HCT116 (cell line): ENCODE measurements at regions not wholly inside any gene's neighbourhood (a gene's known extent, or its start where the extent isn't known, plus 50 kb on each side); places are given as distances from the start of the nearest gene placed in this dataset.

ENCODE experiments used
- ATAC-seq: fragments of 200-7000 bp; cut with Tn5 transposase; 2 replicates; pipeline ENCODE4 v1.9.1; 2020; ENCODE audit warnings: mild to moderate bottlenecking, moderate library complexity
- BruUV-seq: library from RNA; stranded (reverse); fragments of 400-500 nt; replicated peaks from 2 replicates; lab custom pipeline; 2021; lab: Mats Ljungman, UMichigan
- CTCF ChIA-PET: fragments of 300-600 bp; sonication (Branson Sonifier 250); formaldehyde crosslinking; loops from one replicate; lab custom pipeline; 2021; ENCODE audit warnings: antibody characterized with exemption; lab: Charles Lee
- POLR2A ChIA-PET: fragments of 300-600, 350-600 bp; sonication (Branson Sonifier 250); formaldehyde crosslinking; loops from one replicate; lab custom pipeline; 2021; ENCODE audit warnings: antibody characterized with exemption; lab: Charles Lee
- RAD21 ChIA-PET, 2 experiments: fragments of 300-600 bp; sonication (Branson Sonifier 250); formaldehyde crosslinking; loops; one replicate each; lab custom pipeline; 2023; ENCODE audit warnings: low total read pairs in 2 of 2; ENCODE audit not compliant: uncharacterized antibody in 2 of 2, unreplicated experiment in 2 of 2, low non-redundant PET in 1 of 2; lab: Charles Lee
- DNase-seq: peaks from one replicate; pipeline ENCODE4 v3.0.0-alpha.2; 2010; ENCODE audit warnings: low read depth, low spot score
- H2AFZ ChIP-seq: fragments of 200-600 bp; shearing (Covaris generic), sonication (generic); 2 replicates; pipeline ENCODE4 v1.6.1; 2017; ENCODE audit warnings: low read depth, mixed run types, mixed read lengths, antibody characterized with exemption, low read length; ENCODE audit not compliant: poor library complexity, severe bottlenecking
- H3K27ac ChIP-seq: 2 replicates; pipeline ENCODE4 v1.5.1; 2012; ENCODE audit warnings: low read depth, low read length
- H3K27me3 ChIP-seq: fragments of 200-600 bp; sonication (generic); 2 replicates; pipeline ENCODE4 v1.6.1; 2016; ENCODE audit warnings: mixed run types, low read length, mixed read lengths; ENCODE audit not compliant: insufficient read depth
- H3K36me3 ChIP-seq, 2 experiments: fragments of 200-500 bp in 1 of 2; fragments of 200-600 bp in 1 of 2; sonication (Bioruptor generic) in 1 of 2; sonication (generic) in 1 of 2; 2 replicates each; pipeline versions ENCODE4 v1.5.1 to v1.6.1; 2014 to 2016; ENCODE audit warnings: low read length in 2 of 2, inconsistent platforms in 1 of 2, mixed read lengths in 1 of 2, mixed run types in 1 of 2; ENCODE audit not compliant: insufficient read depth in 2 of 2, control insufficient read depth in 1 of 2
- H3K4me1 ChIP-seq, 2 experiments: fragments of 200-600 bp in 1 of 2; sonication (generic) in 1 of 2; 2 replicates each; pipeline versions ENCODE4 v1.5.1 to v1.6.1; 2012 to 2017; ENCODE audit warnings: low read length in 2 of 2, inconsistent platforms in 1 of 2, mild to moderate bottlenecking in 1 of 2, mixed read lengths in 1 of 2, mixed run types in 1 of 2, moderate library complexity in 1 of 2; ENCODE audit not compliant: insufficient read depth in 2 of 2, control insufficient read depth in 1 of 2
- H3K4me2 ChIP-seq: fragments of 200-600 bp; sonication (generic); 2 replicates; pipeline ENCODE4 v1.6.1; 2017; ENCODE audit warnings: mixed run types, low read length, mixed read lengths
- H3K4me3 ChIP-seq, 2 experiments: fragments of 200-600 bp in 1 of 2; sonication (generic) in 1 of 2; replicated peaks in 1 of 2; 2 replicates each; pipeline ENCODE4 v1.5.1; 2011 to 2016; ENCODE audit warnings: low read length in 2 of 2, control low read depth in 1 of 2, low read depth in 1 of 2, mild to moderate bottlenecking in 1 of 2, mixed read lengths in 1 of 2, mixed run types in 1 of 2
- H3K79me2 ChIP-seq: fragments of 200-600 bp; sonication (generic); 2 replicates; pipeline ENCODE4 v1.6.1; 2017; ENCODE audit warnings: mild to moderate bottlenecking, mixed run types, low read length, moderate library complexity, mixed read lengths; ENCODE audit not compliant: insufficient read depth
- H3K9ac ChIP-seq: fragments of 200-600 bp; sonication (generic); 2 replicates; pipeline ENCODE4 v1.6.1; 2016; ENCODE audit warnings: low read length, mixed read lengths
- H3K9me2 ChIP-seq: fragments of 200-600 bp; sonication (generic), shearing (Covaris generic); 2 replicates; pipeline ENCODE4 v1.6.1; 2017; ENCODE audit warnings: mixed run types, mild to moderate bottlenecking, moderate library complexity; ENCODE audit not compliant: insufficient read depth
- H3K9me3 ChIP-seq, 2 experiments: fragments of 200-500 bp in 1 of 2; fragments of 200-600 bp in 1 of 2; sonication (Bioruptor generic) in 1 of 2; sonication (generic) in 1 of 2; 2 replicates each; pipeline ENCODE4 v1.6.1; 2014 to 2017; ENCODE audit warnings: low read length in 2 of 2, mixed read lengths in 2 of 2, inconsistent platforms in 1 of 2, low read depth in 1 of 2, mild to moderate bottlenecking in 1 of 2, mixed run types in 1 of 2, moderate library complexity in 1 of 2; ENCODE audit not compliant: control insufficient read depth in 1 of 2, insufficient read depth in 1 of 2
- H4K20me1 ChIP-seq: fragments of 200-600 bp; sonication (generic), shearing (Covaris generic); 2 replicates; pipeline ENCODE4 v1.6.1; 2017; ENCODE audit warnings: mixed run types, mild to moderate bottlenecking, moderate library complexity; ENCODE audit not compliant: insufficient read depth
- CTCF ChIP-seq, 3 experiments: fragments of 200-600 bp in 1 of 3; sonication (generic) in 1 of 3; IDR thresholded peaks in 2 of 3; conservative IDR thresholded peaks in 1 of 3; 2 replicates each; pipeline ENCODE4 v1.5.1; 2012 to 2017; ENCODE audit warnings: low read depth in 2 of 3, low read length in 2 of 3, antibody characterized with exemption in 1 of 3, borderline replicate concordance in 1 of 3, control low read depth in 1 of 3, mild to moderate bottlenecking in 1 of 3, mixed read lengths in 1 of 3, mixed run types in 1 of 3, moderate library complexity in 1 of 3; ENCODE audit not compliant: insufficient read depth in 1 of 3
- ELF1 ChIP-seq: IDR thresholded peaks from 2 replicates; pipeline ENCODE4 v1.6.1; 2012; ENCODE audit warnings: low read depth, borderline replicate concordance
- FOSL1 ChIP-seq: IDR thresholded peaks from 2 replicates; pipeline ENCODE4 v1.6.1; 2012; ENCODE audit warnings: low read depth
- MAX ChIP-seq: IDR thresholded peaks from 2 replicates; pipeline ENCODE4 v1.6.1; 2012
- POLR2AphosphoS5 ChIP-seq: IDR thresholded peaks from 2 replicates; pipeline ENCODE4 v1.6.1; 2011; ENCODE audit warnings: mild to moderate bottlenecking, low read depth, low read length, moderate library complexity
- REST ChIP-seq: IDR thresholded peaks from 2 replicates; pipeline ENCODE4 v1.6.1; 2012; ENCODE audit warnings: low read depth
- YY1 ChIP-seq: IDR thresholded peaks from 2 replicates; pipeline ENCODE4 v1.6.1; 2011; ENCODE audit warnings: low read length, low read depth, moderate library complexity, mild to moderate bottlenecking; ENCODE audit not compliant: insufficient replicate concordance; ENCODE audit errors: extremely low read depth
- ZFX ChIP-seq: fragments of 450-650 bp; IDR thresholded peaks from 2 replicates; pipeline ENCODE4 v1.6.1; 2017
- intact Hi-C: fragments of 100-400 bp; cut with micrococcal nuclease; formaldehyde crosslinking; loops from 2 replicates; pipeline ENCODE4 v1.10.0; 2022

- no peaks in the 10 kb centered on the region for H3K27me3 ChIP-seq
- no peaks in the 10 kb centered on the region for H3K79me2 ChIP-seq
- no peak for DNase-seq
- CTCF ChIA-PET, result no interaction called here
- H3K27ac ChIP-seq, result no peak overlapping the region
- no peak overlapping the region for H3K4me2 ChIP-seq
- no peaks in the 10 kb centered on the region for H3K36me3 ChIP-seq
- no peak for ATAC-seq
- RAD21 ChIA-PET, result no interaction called here
- no peak for TF ChIP-seq ELF1
- TF ChIP-seq POLR2AphosphoS5, result no peak
- TF ChIP-seq REST, result no peak
- no peak for TF ChIP-seq FOSL1
- no peak for TF ChIP-seq CTCF (IDR thresholded peaks at IDR 0.05 in 2 of 3, conservative IDR thresholded peaks at IDR 0.05 in 1 of 3; ENCODE audit: borderline replicate concordance in 1 of 3, insufficient read depth in 1 of 3, low read depth in 2 of 3, low read length in 2 of 3)
- TF ChIP-seq YY1, result no peak
- TF ChIP-seq ZFX, result no peak
- TF ChIP-seq MAX, result no peak
- no peaks in the 10 kb centered on the region for H3K4me1 ChIP-seq
- no peak overlapping the region for H3K4me3 ChIP-seq
- H3K9me3 ChIP-seq, result no peaks in the 10 kb centered on the region
- H3K9ac ChIP-seq, result no peak overlapping the region
- no peak overlapping the region for H2AFZ ChIP-seq
- intact Hi-C loops, result no loop called here
- H4K20me1 ChIP-seq, result no peaks in the 10 kb centered on the region
- POLR2A ChIA-PET, result no interaction called here
- BruUV-seq, result no TSS peak
- no peaks in the 10 kb centered on the region for H3K9me2 ChIP-seq
Observed at GRCh38 chr5:56735849-56736641, 79.3 kb upstream of the MAP3K1 start.
